Fibroblast of lung (primary cell): ENCODE measurements at regions not wholly inside any gene's neighbourhood (a gene's known extent, or its start where the extent isn't known, plus 50 kb on each side); places are given as distances from the start of the nearest gene placed in this dataset.

Experiments
- EZH2 ChIP-seq: IDR thresholded peaks from 2 replicates; pipeline ENCODE4 v1.5.1; 2012; ENCODE audit warnings: low read length, control low read depth, mild to moderate bottlenecking; ENCODE audit errors: missing control alignments
- TF ChIP-seq, protein P1 (sequence below), 2 donors: IDR thresholded peaks in 1 of 2; conservative IDR thresholded peaks in 1 of 2; 1 replicate in 1 of 2; 2 replicates in 1 of 2; pipeline ENCODE4 v1.5.1; 2011 to 2012; ENCODE audit warnings: low read length in 2 of 2, control low read depth in 1 of 2, inconsistent platforms in 1 of 2, low read depth in 1 of 2, mild to moderate bottlenecking in 1 of 2

DNA sequence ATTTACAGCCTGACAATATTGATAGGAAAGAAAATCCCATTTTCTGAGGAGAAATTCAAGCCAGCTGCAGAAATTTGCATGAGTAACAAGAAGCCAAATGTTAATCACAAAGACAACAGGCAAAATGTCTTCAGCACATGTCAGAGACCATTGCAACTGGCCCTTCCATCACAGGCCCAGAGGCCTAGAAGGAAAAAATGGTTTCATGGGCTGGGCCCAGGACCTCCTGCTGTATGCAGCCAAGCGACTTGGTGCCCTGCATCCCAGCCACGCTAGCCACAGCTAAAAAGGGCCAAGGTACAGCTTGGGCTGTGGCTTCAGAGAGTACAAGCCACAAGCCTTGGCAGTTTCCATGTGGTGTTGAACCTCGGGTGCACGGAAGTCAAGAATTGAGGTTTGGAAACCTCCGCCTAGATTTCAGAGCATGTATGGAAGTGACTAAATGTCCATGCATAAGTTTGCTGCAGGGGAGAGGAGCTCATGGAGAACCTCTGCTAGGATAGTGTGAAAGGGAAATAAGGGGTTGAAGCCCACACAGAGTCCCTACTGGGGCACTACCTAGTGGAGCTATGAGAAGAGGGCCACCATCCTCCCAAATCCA, 1474.0 kb downstream of the PCDH9 start:
- TF ChIP-seq, protein P1, sequence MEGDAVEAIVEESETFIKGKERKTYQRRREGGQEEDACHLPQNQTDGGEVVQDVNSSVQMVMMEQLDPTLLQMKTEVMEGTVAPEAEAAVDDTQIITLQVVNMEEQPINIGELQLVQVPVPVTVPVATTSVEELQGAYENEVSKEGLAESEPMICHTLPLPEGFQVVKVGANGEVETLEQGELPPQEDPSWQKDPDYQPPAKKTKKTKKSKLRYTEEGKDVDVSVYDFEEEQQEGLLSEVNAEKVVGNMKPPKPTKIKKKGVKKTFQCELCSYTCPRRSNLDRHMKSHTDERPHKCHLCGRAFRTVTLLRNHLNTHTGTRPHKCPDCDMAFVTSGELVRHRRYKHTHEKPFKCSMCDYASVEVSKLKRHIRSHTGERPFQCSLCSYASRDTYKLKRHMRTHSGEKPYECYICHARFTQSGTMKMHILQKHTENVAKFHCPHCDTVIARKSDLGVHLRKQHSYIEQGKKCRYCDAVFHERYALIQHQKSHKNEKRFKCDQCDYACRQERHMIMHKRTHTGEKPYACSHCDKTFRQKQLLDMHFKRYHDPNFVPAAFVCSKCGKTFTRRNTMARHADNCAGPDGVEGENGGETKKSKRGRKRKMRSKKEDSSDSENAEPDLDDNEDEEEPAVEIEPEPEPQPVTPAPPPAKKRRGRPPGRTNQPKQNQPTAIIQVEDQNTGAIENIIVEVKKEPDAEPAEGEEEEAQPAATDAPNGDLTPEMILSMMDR (conservative IDR thresholded peaks at IDR 0.05 in 1 of 2, IDR thresholded peaks at IDR 0.05 in 1 of 2; ENCODE audit: low read depth in 1 of 2, low read length in 2 of 2) = no peak
- no peak for TF ChIP-seq EZH2
